ENCODE measurements at regions not wholly inside any gene's neighbourhood (a gene's known extent, or its start where the extent isn't known, plus 50 kb on each side); places are given as distances from the start of the nearest gene placed in this dataset.

- no peak for DNase-seq
Measured at GRCh38 chrX:38856670-38857265, 55.5 kb downstream of the MID1IP1 start.

- no peak for DNase-seq
Measured at GRCh38 chrX:38857736-38858523, 56.7 kb downstream of the MID1IP1 start.

GRCh38 chrX:38859602-38860001 lies 58.3 kb downstream of the MID1IP1 start:
- DNase-seq: peak; percentile 35

- no peak for DNase-seq
Measured at GRCh38 chrX:38860106-38861013, 59.1 kb downstream of the MID1IP1 start.

- no peak for DNase-seq
Measured at GRCh38 chrX:38861489-38861888, 60.2 kb downstream of the MID1IP1 start.

- DNase-seq: no peak
Measured at GRCh38 chrX:38862100-38862499, 60.8 kb downstream of the MID1IP1 start.

- no peak for DNase-seq
Measured at GRCh38 chrX:38864165-38864564, 62.9 kb downstream of the MID1IP1 start.

- no peak for DNase-seq
Measured at GRCh38 chrX:38868321-38868720, 67.1 kb downstream of the MID1IP1 start.

- peak; percentile 70 for DNase-seq
Measured at GRCh38 chrX:38868941-38869401, 67.7 kb downstream of the MID1IP1 start.

- DNase-seq: no peak
Measured at GRCh38 chrX:38870361-38870895, 69.2 kb downstream of the MID1IP1 start.

- DNase-seq: peak; percentile 22
Measured at GRCh38 chrX:38871129-38872029, 70.1 kb downstream of the MID1IP1 start.

GRCh38 chrX:38877366-38877765 lies 76.1 kb downstream of the MID1IP1 start:
- no peak for DNase-seq

- no peak for DNase-seq
Measured at GRCh38 chrX:38878641-38879340, 77.5 kb downstream of the MID1IP1 start.

- DNase-seq: no peak
Measured at GRCh38 chrX:38879631-38880220, 78.5 kb downstream of the MID1IP1 start.

- peak; percentile 27 for DNase-seq
Measured at GRCh38 chrX:38880296-38880854, 79.1 kb downstream of the MID1IP1 start.

- no peak for DNase-seq
Measured at GRCh38 chrX:38881066-38881465, 79.8 kb downstream of the MID1IP1 start.

- no peak for DNase-seq
Measured at GRCh38 chrX:38881727-38882126, 80.5 kb downstream of the MID1IP1 start.

GRCh38 chrX:38882894-38883626 lies 81.8 kb downstream of the MID1IP1 start:
- DNase-seq: peak; percentile 88

- DNase-seq: no peak
Measured at GRCh38 chrX:38886112-38886511, 84.9 kb downstream of the MID1IP1 start.

- no peak for DNase-seq
Measured at GRCh38 chrX:38887222-38887621, 86.0 kb downstream of the MID1IP1 start.
